H1 (cell line): ENCODE measurements at regions not wholly inside any gene's neighbourhood (a gene's known extent, or its start where the extent isn't known, plus 50 kb on each side); places are given as distances from the start of the nearest gene placed in this dataset.

Source experiments
- CTCF ChIA-PET: fragments of 300-600 bp; sonication (Branson Sonifier 250); formaldehyde crosslinking; loops from one replicate; lab custom pipeline; 2021; ENCODE audit not compliant: partially characterized antibody; lab: Charles Lee
- POLR2A ChIA-PET: fragments of 300-600 bp; sonication (Branson Sonifier 250); formaldehyde crosslinking; loops from one replicate; lab custom pipeline; 2021; ENCODE audit warnings: inconsistent platforms; ENCODE audit not compliant: partially characterized antibody; lab: Charles Lee
- DNase-seq, 2 experiments: peaks; one replicate each; pipeline versions ENCODE4 v3.0.0 to v3.0.0-alpha.2; 2010 to 2022; ENCODE audit warnings: low spot score in 2 of 2, low read depth in 1 of 2, mixed read lengths in 1 of 2
- FAIRE-seq: peaks from 2 replicates; lab custom pipeline; 2011; peaks lifted over from hg19 to GRCh38; lab: Jason Lieb, UNC
- H2AFZ ChIP-seq: 2 replicates; pipeline ENCODE4 v1.8.1; 2012; ENCODE audit warnings: low read length, inconsistent platforms
- H2AK5ac ChIP-seq: 2 replicates; pipeline ENCODE4 v1.6.1; 2013; ENCODE audit warnings: low read depth, low read length
- H2BK120ac ChIP-seq: replicated peaks from 2 replicates; pipeline ENCODE3; 2013; ENCODE audit warnings: low read depth, low read length, inconsistent platforms
- H2BK12ac ChIP-seq: 2 replicates; pipeline ENCODE4 v1.6.1; 2013; ENCODE audit warnings: low read depth, low read length
- H2BK15ac ChIP-seq: 2 replicates; pipeline ENCODE4 v1.6.1; 2013; ENCODE audit warnings: low read length
- H2BK20ac ChIP-seq: 2 replicates; pipeline ENCODE4 v1.6.1; 2013; ENCODE audit warnings: low read length
- H2BK5ac ChIP-seq: 2 replicates; pipeline ENCODE4 v1.6.1; 2013; ENCODE audit warnings: low read depth, low read length
- H3K14ac ChIP-seq: 2 replicates; pipeline ENCODE4 v1.6.1; 2013; ENCODE audit warnings: inconsistent platforms; ENCODE audit not compliant: insufficient read length
- H3K18ac ChIP-seq: 2 replicates; pipeline ENCODE4 v1.6.1; 2013; ENCODE audit warnings: low read length; ENCODE audit errors: extremely low read depth
- H3K23ac ChIP-seq: 2 replicates; pipeline ENCODE4 v1.6.1; 2013; ENCODE audit warnings: inconsistent platforms; ENCODE audit not compliant: insufficient read length
- H3K23me2 ChIP-seq: 2 replicates; pipeline ENCODE4 v1.6.1; 2013; ENCODE audit warnings: low read depth, low read length
- H3K27ac ChIP-seq: 2 replicates; pipeline ENCODE4 v1.6.1; 2011; ENCODE audit warnings: low read depth, low read length, inconsistent platforms
- H3K27me3 ChIP-seq, 4 experiments: replicated peaks in 1 of 4; 1 replicate in 1 of 4; 2 replicates in 3 of 4; pipeline versions ENCODE4 v1.6.1 to v1.8.1; 2011 to 2013; ENCODE audit warnings: low read length in 3 of 4, mild to moderate bottlenecking in 3 of 4, inconsistent platforms in 2 of 4, mixed read lengths in 2 of 4, moderate library complexity in 1 of 4; ENCODE audit not compliant: control insufficient read depth in 3 of 4, insufficient read depth in 3 of 4; ENCODE audit errors: extremely low read depth in 1 of 4
- H3K36me3 ChIP-seq, 4 experiments: 2 replicates each; pipeline versions ENCODE4 v1.6.1 to v1.8.1; 2011 to 2013; ENCODE audit warnings: mild to moderate bottlenecking in 4 of 4, low read length in 3 of 4, moderate library complexity in 2 of 4, control low read depth in 1 of 4, inconsistent platforms in 1 of 4; ENCODE audit not compliant: insufficient read depth in 4 of 4, control insufficient read depth in 2 of 4
- H3K4ac ChIP-seq: replicated peaks from 2 replicates; pipeline ENCODE3; 2013; ENCODE audit warnings: low read length, low read depth, mixed read lengths, inconsistent platforms; ENCODE audit not compliant: insufficient read length
- H3K4me1 ChIP-seq, 4 experiments: replicated peaks in 1 of 4; 1 replicate in 1 of 4; 2 replicates in 3 of 4; pipeline versions ENCODE4 v1.6.1 to v1.8.1; 2011 to 2013; ENCODE audit warnings: low read length in 3 of 4, inconsistent platforms in 2 of 4, mixed read lengths in 1 of 4; ENCODE audit not compliant: insufficient read depth in 4 of 4, control insufficient read depth in 3 of 4
- H3K4me2 ChIP-seq, 2 experiments: 2 replicates each; pipeline versions ENCODE4 v1.6.1 to v1.8.1; 2011 to 2013; ENCODE audit warnings: low read depth in 2 of 2, low read length in 2 of 2, control low read depth in 1 of 2, inconsistent platforms in 1 of 2, mild to moderate bottlenecking in 1 of 2; ENCODE audit not compliant: insufficient read depth in 1 of 2
- H3K4me3 ChIP-seq, 4 experiments: fragments of 200-600, 300-600 bp in 1 of 4; sonication (generic), shearing (Covaris generic), sonication (Bioruptor Twin) in 1 of 4; 2 replicates each; pipeline versions ENCODE4 v1.5.1 to v1.8.1; 2011 to 2016; ENCODE audit warnings: low read length in 4 of 4, low read depth in 3 of 4, control low read depth in 2 of 4, inconsistent platforms in 2 of 4, mild to moderate bottlenecking in 2 of 4, mixed read lengths in 1 of 4, moderate library complexity in 1 of 4; ENCODE audit not compliant: insufficient read depth in 2 of 4; ENCODE audit errors: extremely low read depth in 1 of 4
- H3K56ac ChIP-seq: replicated peaks from 2 replicates; pipeline ENCODE3; 2013; ENCODE audit warnings: low read depth, mild to moderate bottlenecking, mixed read lengths, low read length, inconsistent platforms; ENCODE audit not compliant: insufficient read length
- H3K79me1 ChIP-seq: 2 replicates; pipeline ENCODE4 v1.6.1; 2013; ENCODE audit warnings: low read depth, low read length, control low read depth
- H3K79me2 ChIP-seq, 2 experiments: 2 replicates each; pipeline versions ENCODE4 v1.6.1 to v1.8.1; 2012 to 2013; ENCODE audit warnings: low read length in 2 of 2, mild to moderate bottlenecking in 2 of 2, inconsistent platforms in 1 of 2; ENCODE audit not compliant: insufficient read depth in 2 of 2, control insufficient read depth in 1 of 2
- H3K9ac ChIP-seq, 4 experiments: replicated peaks in 1 of 4; 1 replicate in 1 of 4; 2 replicates in 3 of 4; pipeline versions ENCODE4 v1.6.1 to v1.8.1; 2011 to 2013; ENCODE audit warnings: low read depth in 3 of 4, low read length in 3 of 4, control low read depth in 2 of 4, mild to moderate bottlenecking in 2 of 4, moderate library complexity in 2 of 4, inconsistent platforms in 1 of 4; ENCODE audit errors: extremely low read depth in 1 of 4
- H3K9me3 ChIP-seq, 2 experiments: 2 replicates each; pipeline versions ENCODE4 v1.6.1 to v1.8.1; 2012 to 2013; ENCODE audit warnings: mild to moderate bottlenecking in 2 of 2, moderate library complexity in 2 of 2, control low read depth in 1 of 2, inconsistent platforms in 1 of 2, low read depth in 1 of 2, low read length in 1 of 2, mixed read lengths in 1 of 2; ENCODE audit not compliant: insufficient read depth in 2 of 2
- H4K20me1 ChIP-seq, 2 experiments: replicated peaks in 1 of 2; 2 replicates each; pipeline versions ENCODE3 to v1.8.1; 2011 to 2013; ENCODE audit warnings: inconsistent platforms in 2 of 2, low read length in 2 of 2, mild to moderate bottlenecking in 1 of 2; ENCODE audit not compliant: insufficient read depth in 2 of 2, control insufficient read depth in 1 of 2
- H4K5ac ChIP-seq: 2 replicates; pipeline ENCODE4 v1.6.1; 2013; ENCODE audit warnings: low read length, low read depth, mixed read lengths, inconsistent platforms; ENCODE audit not compliant: insufficient read length
- H4K8ac ChIP-seq: 2 replicates; pipeline ENCODE4 v1.8.0; 2013; ENCODE audit warnings: mild to moderate bottlenecking, moderate library complexity, low read length, inconsistent platforms; ENCODE audit not compliant: insufficient read depth; ENCODE audit errors: extremely low read depth
- H4K91ac ChIP-seq: replicated peaks from 2 replicates; pipeline ENCODE3; 2013; ENCODE audit warnings: low read length, mixed read lengths, inconsistent platforms; ENCODE audit not compliant: insufficient read length
- PHF8 ChIP-seq: fragments of 200-600 bp; sonication (generic); conservative IDR thresholded peaks from 2 replicates; pipeline ENCODE4 v1.7.1; 2012; ENCODE audit warnings: low read depth, mild to moderate bottlenecking, inconsistent platforms, low read length, moderate library complexity
- SP4 ChIP-seq: IDR thresholded peaks from 2 replicates; pipeline ENCODE4 v1.6.1; 2012; ENCODE audit warnings: low read length, inconsistent platforms
- SUZ12 ChIP-seq: fragments of 200-600 bp; sonication (generic); IDR thresholded peaks from 2 replicates; pipeline ENCODE4 v1.6.1; 2012; ENCODE audit warnings: mild to moderate bottlenecking, inconsistent platforms, low read length, moderate library complexity, mixed read lengths
- WGBS, 2 experiments: shearing (Covaris generic) in 1 of 2; methylation state at CpG; one replicate each; pipeline versions ENCODE4 v1.1.6 to v1.1.7; 2013 to 2015; ENCODE audit warnings: low lambda C conversion rate in 2 of 2, mixed read lengths in 2 of 2, inconsistent platforms in 1 of 2, low coverage in 1 of 2, missing lambda C conversion rate in 1 of 2; ENCODE audit not compliant: insufficient replicate concordance in 2 of 2, insufficient coverage in 1 of 2, insufficient read length in 1 of 2; ENCODE audit errors: extremely low coverage in 1 of 2, missing lambda C conversion rate in 1 of 2; 5-methylcytosine and 5-hydroxymethylcytosine counted together
- TF ChIP-seq, protein P1 (sequence below), 3 experiments: IDR thresholded peaks; 1 replicate in 2 of 3; 2 replicates in 1 of 3; pipeline versions ENCODE4 v1.5.1 to v1.6.1; 2011; ENCODE audit warnings: low read length in 3 of 3, mild to moderate bottlenecking in 3 of 3, inconsistent platforms in 2 of 3, low read depth in 1 of 3, moderate library complexity in 1 of 3; ENCODE audit not compliant: insufficient read depth in 1 of 3; ENCODE audit errors: control extremely low read depth in 1 of 3

GRCh38 chr14:97426776-97427175 is 629.6 kb downstream of the VRK1 start:
- Histone ChIP-seq H2BK12ac (no peak overlapping the region; the same call in 1 of the 2 replicates), H3K9ac (no peak overlapping the region), H4K91ac (no peak overlapping the region), H3K14ac (no peak overlapping the region), H2BK5ac (no peak overlapping the region), H2AFZ (no peak overlapping the region), H4K8ac (no peak overlapping the region), H3K4ac (no peak overlapping the region), H3K4me2 (no peak overlapping the region), H3K79me1 (no peaks in the 10 kb centered on the region), H4K20me1 (no peaks in the 10 kb centered on the region), H3K23me2 (no peaks in the 10 kb centered on the region), H2AK5ac (no peak overlapping the region), H2BK20ac (no peak overlapping the region), H3K56ac (no peak overlapping the region), H3K9me3 (no peaks in the 10 kb centered on the region), H3K18ac (no peak overlapping the region), H3K23ac (no peak overlapping the region), H3K27ac (no peak overlapping the region), H3K36me3 (no peaks in the 10 kb centered on the region), H3K79me2 (no peaks in the 10 kb centered on the region), H3K27me3 (no peaks in the 10 kb centered on the region), H2BK15ac (no peak overlapping the region), H4K5ac (no peak overlapping the region), H3K4me1 (no peaks in the 10 kb centered on the region; a peak in 1 of 7 replicates), H2BK120ac (no peak overlapping the region), H3K4me3 (no peak overlapping the region)
- WGBS, 2 experiments: 96% methylated on average over 6 of the region's 6 CpGs; no CpG with 5 or more reads in 1 of the 2 experiments
- TF ChIP-seq SUZ12 (no peak), PHF8 (no peak), SP4 (no peak)
- TF ChIP-seq, protein P1, sequence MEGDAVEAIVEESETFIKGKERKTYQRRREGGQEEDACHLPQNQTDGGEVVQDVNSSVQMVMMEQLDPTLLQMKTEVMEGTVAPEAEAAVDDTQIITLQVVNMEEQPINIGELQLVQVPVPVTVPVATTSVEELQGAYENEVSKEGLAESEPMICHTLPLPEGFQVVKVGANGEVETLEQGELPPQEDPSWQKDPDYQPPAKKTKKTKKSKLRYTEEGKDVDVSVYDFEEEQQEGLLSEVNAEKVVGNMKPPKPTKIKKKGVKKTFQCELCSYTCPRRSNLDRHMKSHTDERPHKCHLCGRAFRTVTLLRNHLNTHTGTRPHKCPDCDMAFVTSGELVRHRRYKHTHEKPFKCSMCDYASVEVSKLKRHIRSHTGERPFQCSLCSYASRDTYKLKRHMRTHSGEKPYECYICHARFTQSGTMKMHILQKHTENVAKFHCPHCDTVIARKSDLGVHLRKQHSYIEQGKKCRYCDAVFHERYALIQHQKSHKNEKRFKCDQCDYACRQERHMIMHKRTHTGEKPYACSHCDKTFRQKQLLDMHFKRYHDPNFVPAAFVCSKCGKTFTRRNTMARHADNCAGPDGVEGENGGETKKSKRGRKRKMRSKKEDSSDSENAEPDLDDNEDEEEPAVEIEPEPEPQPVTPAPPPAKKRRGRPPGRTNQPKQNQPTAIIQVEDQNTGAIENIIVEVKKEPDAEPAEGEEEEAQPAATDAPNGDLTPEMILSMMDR (IDR thresholded peaks at IDR 0.05; ENCODE audit: control extremely low read depth in 1 of 3, insufficient read depth in 1 of 3, low read depth in 1 of 3, low read length in 3 of 3): no peak
- ChIA-PET CTCF (no interaction called here), POLR2A (no interaction called here)
- DNase-seq (no peak), FAIRE-seq (no peak)
